Neuronal stem cell (in vitro differentiated cells): ENCODE measurements at regions not wholly inside any gene's neighbourhood (a gene's known extent, or its start where the extent isn't known, plus 50 kb on each side); places are given as distances from the start of the nearest gene placed in this dataset.

Experiments
- DNase-seq: peaks from one replicate; pipeline ENCODE4 v3.0.0-alpha.2; 2013; ENCODE audit warnings: low spot score
- H2AFZ ChIP-seq: one replicate; pipeline ENCODE4 v1.6.1; 2013; ENCODE audit warnings: mild to moderate bottlenecking, low read length, inconsistent platforms
- H2AK5ac ChIP-seq: 2 replicates; pipeline ENCODE4 v1.6.1; 2013; ENCODE audit warnings: low read depth, mild to moderate bottlenecking, inconsistent platforms, low read length, moderate library complexity, mixed read lengths
- H2BK120ac ChIP-seq: 2 replicates; pipeline ENCODE4 v1.6.1; 2013; ENCODE audit warnings: low read depth, mild to moderate bottlenecking, inconsistent platforms, low read length, moderate library complexity, mixed read lengths
- H2BK12ac ChIP-seq: one replicate; pipeline ENCODE4 v1.6.1; 2013; ENCODE audit warnings: low read length, inconsistent platforms
- H2BK15ac ChIP-seq: 2 replicates; pipeline ENCODE4 v1.6.1; 2013; ENCODE audit warnings: mild to moderate bottlenecking, low read length, inconsistent platforms, mixed read lengths
- H2BK5ac ChIP-seq: one replicate; pipeline ENCODE4 v1.6.1; 2013; ENCODE audit warnings: inconsistent platforms, mild to moderate bottlenecking, low read length, moderate library complexity
- H3K14ac ChIP-seq: one replicate; pipeline ENCODE4 v1.6.1; 2013; ENCODE audit warnings: low read length, inconsistent platforms
- H3K18ac ChIP-seq: 2 replicates; pipeline ENCODE4 v1.6.1; 2013; ENCODE audit warnings: low read length, inconsistent platforms
- H3K23ac ChIP-seq: 2 replicates; pipeline ENCODE4 v1.6.1; 2013; ENCODE audit warnings: low read depth, mild to moderate bottlenecking, mixed read lengths, low read length, inconsistent platforms; ENCODE audit not compliant: poor library complexity
- H3K27ac ChIP-seq: replicated peaks from 3 replicates; pipeline ENCODE4 v1.5.1; 2013; ENCODE audit warnings: low read length, inconsistent platforms
- H3K27me3 ChIP-seq, 3 experiments: 2 replicates each; pipeline ENCODE4 v1.6.1; 2013; ENCODE audit warnings: low read length in 3 of 3, mild to moderate bottlenecking in 2 of 3, inconsistent platforms in 1 of 3, low read depth in 1 of 3, mixed read lengths in 1 of 3, moderate library complexity in 1 of 3; ENCODE audit not compliant: control insufficient read depth in 3 of 3, insufficient read depth in 3 of 3
- H3K36me3 ChIP-seq, 2 donors: replicated peaks in 1 of 2; 2 replicates each; pipeline ENCODE4 v1.6.1; 2013; ENCODE audit warnings: low read length in 2 of 2; ENCODE audit not compliant: control insufficient read depth in 2 of 2, insufficient read depth in 2 of 2
- H3K4ac ChIP-seq: 2 replicates; pipeline ENCODE4 v1.6.1; 2013; ENCODE audit warnings: inconsistent platforms, mild to moderate bottlenecking, low read length, moderate library complexity
- H3K4me1 ChIP-seq, 2 donors: 1 replicate in 1 of 2; 2 replicates in 1 of 2; pipeline ENCODE4 v1.6.1; 2013; ENCODE audit warnings: low read length in 2 of 2, low read depth in 1 of 2; ENCODE audit not compliant: control insufficient read depth in 2 of 2, insufficient read depth in 1 of 2
- H3K4me2 ChIP-seq: one replicate; pipeline ENCODE4 v1.6.1; 2013; ENCODE audit warnings: mild to moderate bottlenecking, low read length, inconsistent platforms; ENCODE audit not compliant: insufficient read depth, poor library complexity, severe bottlenecking
- H3K4me3 ChIP-seq, 2 donors: 2 replicates each; pipeline ENCODE4 v1.5.1; 2013; ENCODE audit warnings: low read length in 2 of 2, mild to moderate bottlenecking in 2 of 2, inconsistent platforms in 1 of 2, moderate library complexity in 1 of 2
- H3K79me1 ChIP-seq: one replicate; pipeline ENCODE4 v1.6.1; 2013; ENCODE audit warnings: low read depth, mild to moderate bottlenecking, inconsistent platforms, low read length, moderate library complexity
- H3K9ac ChIP-seq: one replicate; pipeline ENCODE4 v1.6.1; 2013; ENCODE audit warnings: mild to moderate bottlenecking, low read depth, low read length, inconsistent platforms; ENCODE audit not compliant: poor library complexity
- H3K9me3 ChIP-seq, 2 donors: replicated peaks in 1 of 2; 2 replicates each; pipeline versions ENCODE3 to v1.6.1; 2013; ENCODE audit warnings: low read length in 2 of 2, mild to moderate bottlenecking in 2 of 2, inconsistent platforms in 1 of 2, low read depth in 1 of 2, mixed read lengths in 1 of 2, moderate library complexity in 1 of 2; ENCODE audit not compliant: control insufficient read depth in 2 of 2, insufficient read depth in 1 of 2
- H4K8ac ChIP-seq: one replicate; pipeline ENCODE4 v1.6.1; 2013; ENCODE audit warnings: low read depth, mild to moderate bottlenecking, inconsistent platforms, low read length, moderate library complexity
- H4K91ac ChIP-seq: one replicate; pipeline ENCODE4 v1.6.1; 2013; ENCODE audit warnings: low read length, low read depth, mild to moderate bottlenecking, inconsistent platforms; ENCODE audit not compliant: poor library complexity
- WGBS, 2 donors: extraction: QIAGEN DNeasy Blood & Tissue Kit; methylation state at CpG; one replicate each; pipeline ENCODE4 v1.1.7; 2013; ENCODE audit warnings: missing lambda C conversion rate in 2 of 2, mixed read lengths in 1 of 2; ENCODE audit not compliant: insufficient read length in 2 of 2, insufficient replicate concordance in 1 of 2; ENCODE audit errors: extremely low coverage in 2 of 2; 5-methylcytosine and 5-hydroxymethylcytosine counted together

DNA sequence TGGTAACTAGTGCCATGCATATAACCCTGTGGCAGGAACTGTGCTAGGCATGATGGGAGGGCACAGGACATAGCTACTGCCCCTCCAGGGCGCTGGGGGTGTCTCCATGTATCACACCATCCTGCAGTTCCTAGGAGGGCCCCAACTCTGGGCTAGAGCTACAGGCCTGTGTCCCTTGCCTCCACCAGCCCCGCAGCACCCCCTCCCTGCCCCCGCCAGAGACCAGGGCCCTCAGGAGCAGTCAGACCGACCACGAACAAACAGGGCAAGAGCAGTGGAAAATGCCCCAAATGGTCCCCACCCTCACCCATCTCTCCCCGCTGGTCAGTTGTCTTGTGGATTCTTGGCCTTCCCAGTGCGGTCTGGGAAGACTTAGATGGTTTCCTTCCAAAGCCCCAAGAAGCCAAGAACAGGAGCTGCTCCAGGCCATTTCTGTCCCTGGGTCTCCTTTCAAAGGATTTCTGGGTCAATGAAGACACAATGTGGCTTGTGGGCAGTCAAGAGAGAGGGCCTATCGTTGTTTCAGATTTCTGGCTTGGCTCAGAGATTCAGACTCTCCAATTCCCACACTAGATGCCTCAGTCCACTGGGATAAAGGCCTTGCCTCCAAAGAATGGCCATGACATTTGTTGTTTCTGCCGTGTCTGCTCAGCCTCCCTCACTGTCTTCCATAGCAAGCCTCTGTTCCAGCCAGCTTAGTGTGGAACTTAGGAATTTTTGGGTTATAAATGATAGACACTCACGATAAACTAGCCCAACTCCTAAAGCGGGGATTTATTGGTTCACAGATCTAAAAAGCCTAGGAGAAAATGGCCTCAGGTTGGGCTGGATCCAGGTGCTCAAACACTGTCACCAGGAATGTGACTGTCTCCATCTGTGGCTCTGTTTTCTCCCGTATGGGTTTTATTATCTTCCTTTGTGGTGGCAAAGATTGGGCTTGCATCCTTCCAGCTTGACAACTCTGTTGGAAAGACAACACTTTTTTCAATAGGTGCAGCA lies 80.6 kb downstream of the LSM3 start:
- Histone ChIP-seq H3K4me2 (no peak overlapping the region), H3K18ac (no peak overlapping the region), H2BK120ac (no peak overlapping the region), H3K14ac (no peak overlapping the region), H3K27me3 (peaks cover 0 to 2% (median 0%) of the 10 kb centered on the region in 3 experiments), H4K91ac (no peak overlapping the region), H3K4me3 (no peak overlapping the region), H3K23ac (no peak overlapping the region), H2AK5ac (peak overlapping the region; percentile 19), H3K4me1 (peaks cover 8 to 13% of the 10 kb centered on the region in 2 donors), H3K4ac (no peak overlapping the region), H3K36me3 (no peaks in the 10 kb centered on the region), H3K27ac (no peak overlapping the region), H3K9me3 (peaks cover 0 to 2% of the 10 kb centered on the region in 2 donors), H4K8ac (no peak overlapping the region), H2BK15ac (no peak overlapping the region), H3K79me1 (no peaks in the 10 kb centered on the region), H2AFZ (no peak overlapping the region), H3K9ac (no peak overlapping the region), H2BK5ac (no peak overlapping the region), H2BK12ac (no peak overlapping the region)
- DNase-seq, result no peak
- no CpG with 5 or more reads among the region's 12 CpGs for WGBS, 2 donors

DNA sequence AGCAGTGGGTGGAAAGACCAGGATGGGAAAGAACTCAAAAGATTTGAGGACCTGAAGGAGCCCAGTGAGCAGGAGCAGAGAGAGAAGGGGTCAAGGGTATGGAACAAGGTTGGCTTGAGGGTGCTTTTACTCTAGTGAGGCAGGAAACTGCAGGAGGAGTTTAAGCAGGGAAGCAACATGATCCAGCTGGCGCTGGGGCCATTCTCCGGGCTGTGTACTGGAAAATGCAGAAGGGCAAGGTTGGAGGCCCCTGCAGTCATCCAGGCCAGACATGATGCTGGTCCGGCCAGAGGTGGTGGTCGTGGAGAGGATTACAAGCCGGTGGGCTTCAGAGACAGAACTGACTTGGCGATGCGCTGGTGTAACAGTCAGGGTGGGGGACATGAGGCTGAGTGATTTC lies 81.8 kb downstream of the LSM3 start:
- no peak overlapping the region for H3K23ac ChIP-seq
- peak overlapping the region; percentile 10 for H2AK5ac ChIP-seq
- H3K4me2 ChIP-seq, result no peak overlapping the region
- DNase-seq, result no peak
- H4K91ac ChIP-seq, result no peak overlapping the region
- no peak overlapping the region for H2AFZ ChIP-seq
- H3K18ac ChIP-seq, result no peak overlapping the region
- H3K14ac ChIP-seq, result no peak overlapping the region
- H3K27me3 ChIP-seq, result peaks cover 0 to 5% (median 0%) of the 10 kb centered on the region in 3 experiments
- no peak overlapping the region for H3K4ac ChIP-seq
- no peaks in the 10 kb centered on the region for H3K36me3 ChIP-seq
- no CpG with 5 or more reads among the region's 7 CpGs for WGBS, 2 donors
- no peak overlapping the region for H2BK15ac ChIP-seq
- no peaks in the 10 kb centered on the region for H3K79me1 ChIP-seq
- H3K9me3 ChIP-seq, result no peaks in the 10 kb centered on the region
- H3K9ac ChIP-seq, result no peak overlapping the region
- no peak overlapping the region for H2BK12ac ChIP-seq
- H2BK5ac ChIP-seq, result no peak overlapping the region
- peaks cover 8 to 13% of the 10 kb centered on the region in 2 donors for H3K4me1 ChIP-seq
- H3K27ac ChIP-seq, result no peak overlapping the region
- H4K8ac ChIP-seq, result no peak overlapping the region
- H3K4me3 ChIP-seq, result no peak overlapping the region
- H2BK120ac ChIP-seq, result no peak overlapping the region

DNA sequence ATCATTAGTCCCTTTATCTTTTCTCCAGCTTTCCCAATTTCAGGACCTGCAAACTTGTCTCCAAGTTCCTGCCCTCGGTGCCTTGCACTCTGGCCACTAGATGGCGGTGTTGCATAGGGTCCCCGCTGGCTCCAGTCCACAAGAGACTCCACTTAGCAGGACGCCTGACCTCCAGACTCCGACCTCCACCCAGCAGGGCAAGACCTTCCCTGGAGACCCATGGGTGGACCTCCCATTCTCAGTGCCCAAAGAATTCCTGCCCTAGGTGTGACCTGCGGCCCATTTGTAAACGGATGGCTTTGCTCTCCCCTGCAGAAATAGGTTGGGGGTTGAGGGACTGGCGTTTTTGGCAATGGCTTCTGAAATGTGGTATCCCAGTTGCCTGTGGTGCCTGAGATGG lies 82.6 kb downstream of the LSM3 start:
- Histone ChIP-seq H3K4me2 (no peak overlapping the region), H3K27ac (no peak overlapping the region), H2BK120ac (no peak overlapping the region), H4K91ac (no peak overlapping the region), H2AFZ (no peak overlapping the region), H2BK5ac (no peak overlapping the region), H3K4me1 (peaks cover 5 to 9% of the 10 kb centered on the region in 2 donors), H3K23ac (no peak overlapping the region), H2BK12ac (no peak overlapping the region), H3K36me3 (no peaks in the 10 kb centered on the region), H3K4ac (no peak overlapping the region), H3K27me3 (peaks cover 0 to 10% (median 0%) of the 10 kb centered on the region in 3 experiments), H4K8ac (no peak overlapping the region), H3K9ac (no peak overlapping the region), H2BK15ac (no peak overlapping the region), H3K9me3 (no peaks in the 10 kb centered on the region), H3K14ac (no peak overlapping the region), H3K79me1 (no peaks in the 10 kb centered on the region), H3K18ac (no peak overlapping the region), H3K4me3 (no peak overlapping the region), H2AK5ac (no peak overlapping the region)
- WGBS, 2 donors, result no CpG with 5 or more reads among the region's 8 CpGs
- DNase-seq, result peak; percentile 80

DNA sequence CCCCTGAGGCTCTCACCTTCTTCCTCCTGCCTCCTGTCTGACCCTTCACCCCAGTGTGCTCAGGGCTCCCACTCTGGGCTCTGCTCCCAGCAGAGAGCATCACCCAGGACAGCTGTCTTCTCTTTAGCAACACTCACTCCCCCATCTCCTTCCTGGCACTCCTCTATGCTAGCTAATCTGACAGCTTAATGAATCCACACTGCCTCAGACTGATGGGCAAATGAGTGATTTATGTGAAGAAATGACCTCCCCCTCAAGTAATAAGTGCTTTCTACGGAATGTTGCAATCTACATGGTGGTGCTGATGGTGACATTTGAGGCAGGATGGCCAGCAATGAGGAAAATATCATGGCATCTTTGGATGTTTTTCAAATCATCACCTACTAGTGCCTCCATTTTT lies 83.6 kb downstream of the LSM3 start:
- Histone ChIP-seq H3K18ac (no peak overlapping the region), H2AK5ac (no peak overlapping the region), H3K4ac (no peak overlapping the region), H3K14ac (no peak overlapping the region), H2BK15ac (no peak overlapping the region), H2BK12ac (no peak overlapping the region), H3K9ac (no peak overlapping the region), H3K4me2 (no peak overlapping the region), H3K4me3 (no peak overlapping the region), H3K27me3 (peaks cover 0 to 12% (median 0%) of the 10 kb centered on the region in 3 experiments), H3K79me1 (no peaks in the 10 kb centered on the region), H3K36me3 (no peaks in the 10 kb centered on the region), H4K91ac (no peak overlapping the region), H3K27ac (no peak overlapping the region), H3K9me3 (no peaks in the 10 kb centered on the region), H3K23ac (no peak overlapping the region), H3K4me1 (no peaks in the 10 kb centered on the region), H2BK5ac (no peak overlapping the region), H2AFZ (no peak overlapping the region), H2BK120ac (no peak overlapping the region), H4K8ac (no peak overlapping the region)
- WGBS, 2 donors, result no CpG with 5 or more reads among the region's 1 CpG
- no peak for DNase-seq
